Progenitor cell of endocrine pancreas (in vitro differentiated cells): ENCODE measurements at regions not wholly inside any gene's neighbourhood (a gene's known extent, or its start where the extent isn't known, plus 50 kb on each side); places are given as distances from the start of the nearest gene placed in this dataset.

Experiments
- DNase-seq: peaks from one replicate; pipeline ENCODE4 v3.0.0; 2021; ENCODE audit warnings: low spot score; ENCODE audit not compliant: unreplicated experiment
- H3K27ac Mint-ChIP-seq: 2 replicates; pipeline ENCODE4 v1.8.0; 2021; ENCODE audit warnings: mild to moderate bottlenecking, moderate library complexity, mixed read lengths
- H3K27me3 Mint-ChIP-seq: 2 replicates; pipeline ENCODE4 v1.8.0; 2021; ENCODE audit warnings: mixed read lengths
- H3K36me3 Mint-ChIP-seq: 2 replicates; pipeline ENCODE4 v1.8.0; 2022; ENCODE audit warnings: mixed read lengths; ENCODE audit not compliant: insufficient read depth
- H3K4me1 Mint-ChIP-seq: 2 replicates; pipeline ENCODE4 v1.8.0; 2021; ENCODE audit warnings: low read depth, mixed read lengths
- H3K4me3 Mint-ChIP-seq: 2 replicates; pipeline ENCODE4 v1.8.0; 2021; ENCODE audit warnings: low read depth, mild to moderate bottlenecking, moderate library complexity, mixed read lengths
- H3K9me3 Mint-ChIP-seq: 2 replicates; pipeline ENCODE4 v1.8.0; 2021; ENCODE audit warnings: low read depth, mixed read lengths
- TF ChIP-seq, protein P1 (sequence below): fragments of 200-600 bp; sonication (generic); IDR thresholded peaks from one replicate; pipeline ENCODE4 v1.5.0; 2021; ENCODE audit warnings: antibody characterized with exemption, mild to moderate bottlenecking; ENCODE audit not compliant: unreplicated experiment

DNA sequence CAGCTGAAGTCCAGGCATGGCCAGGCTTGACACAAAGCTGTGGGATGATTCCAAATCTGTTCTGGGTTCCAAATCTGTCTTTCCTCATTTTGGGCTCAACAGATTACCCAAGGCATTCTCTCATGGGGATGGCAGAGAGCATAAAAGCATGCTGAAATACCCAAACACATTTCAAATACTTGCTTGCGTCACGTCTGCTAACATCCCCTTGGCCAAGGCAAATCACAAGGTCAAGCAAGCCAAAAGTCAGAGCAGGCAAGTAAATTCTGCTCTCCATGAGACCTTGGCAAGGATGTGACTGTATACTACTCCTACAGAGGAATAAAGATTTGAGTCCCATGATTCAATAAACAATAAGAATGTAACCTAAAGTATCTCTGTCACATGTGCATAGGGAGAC lies 306.7 kb downstream of the EPB41L4A start:
- Mint-ChIP-seq H3K27me3 (no peaks in the 10 kb centered on the region), H3K4me1 (peaks cover 12% of the 10 kb centered on the region), H3K36me3 (no peaks in the 10 kb centered on the region), H3K9me3 (no peaks in the 10 kb centered on the region), H3K4me3 (no peak overlapping the region), H3K27ac (no peak overlapping the region)
- TF ChIP-seq, protein P1, sequence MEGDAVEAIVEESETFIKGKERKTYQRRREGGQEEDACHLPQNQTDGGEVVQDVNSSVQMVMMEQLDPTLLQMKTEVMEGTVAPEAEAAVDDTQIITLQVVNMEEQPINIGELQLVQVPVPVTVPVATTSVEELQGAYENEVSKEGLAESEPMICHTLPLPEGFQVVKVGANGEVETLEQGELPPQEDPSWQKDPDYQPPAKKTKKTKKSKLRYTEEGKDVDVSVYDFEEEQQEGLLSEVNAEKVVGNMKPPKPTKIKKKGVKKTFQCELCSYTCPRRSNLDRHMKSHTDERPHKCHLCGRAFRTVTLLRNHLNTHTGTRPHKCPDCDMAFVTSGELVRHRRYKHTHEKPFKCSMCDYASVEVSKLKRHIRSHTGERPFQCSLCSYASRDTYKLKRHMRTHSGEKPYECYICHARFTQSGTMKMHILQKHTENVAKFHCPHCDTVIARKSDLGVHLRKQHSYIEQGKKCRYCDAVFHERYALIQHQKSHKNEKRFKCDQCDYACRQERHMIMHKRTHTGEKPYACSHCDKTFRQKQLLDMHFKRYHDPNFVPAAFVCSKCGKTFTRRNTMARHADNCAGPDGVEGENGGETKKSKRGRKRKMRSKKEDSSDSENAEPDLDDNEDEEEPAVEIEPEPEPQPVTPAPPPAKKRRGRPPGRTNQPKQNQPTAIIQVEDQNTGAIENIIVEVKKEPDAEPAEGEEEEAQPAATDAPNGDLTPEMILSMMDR = no peak
- DNase-seq = no peak

DNA sequence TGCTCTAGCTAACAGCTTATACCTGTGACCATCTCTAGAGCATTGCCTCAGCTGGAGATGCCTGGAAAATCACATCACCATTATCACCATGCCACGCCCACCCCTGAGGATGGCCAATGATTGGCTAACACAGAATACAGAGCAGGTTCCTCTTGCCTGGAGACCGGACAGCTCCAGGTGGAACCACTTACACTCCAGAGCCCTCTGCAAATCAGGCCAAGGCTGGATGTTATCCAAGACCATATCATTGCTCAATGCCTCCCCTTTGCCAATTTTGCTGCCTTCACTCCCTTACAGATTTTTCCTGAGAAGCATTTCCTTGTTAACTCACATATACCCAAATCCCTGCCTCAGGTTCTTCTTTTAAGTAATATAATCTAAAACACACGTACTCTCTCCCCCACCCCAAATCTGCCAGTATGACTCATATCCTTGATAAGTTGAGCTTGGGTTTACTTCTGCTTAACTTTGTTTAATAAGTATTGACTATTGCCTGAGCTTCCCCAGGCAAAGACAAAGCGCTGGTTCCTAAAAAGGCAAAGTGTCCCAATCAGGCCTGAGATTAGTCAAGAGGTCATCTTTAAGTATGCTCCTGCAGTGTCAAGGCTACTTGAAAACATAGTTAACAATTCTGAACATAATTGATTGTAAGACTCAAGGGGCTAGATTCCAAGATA lies 309.6 kb downstream of the EPB41L4A start:
- Mint-ChIP-seq H3K4me1 (peaks cover 10% of the 10 kb centered on the region), H3K27me3 (no peaks in the 10 kb centered on the region), H3K9me3 (no peaks in the 10 kb centered on the region), H3K27ac (no peak overlapping the region), H3K36me3 (no peaks in the 10 kb centered on the region), H3K4me3 (no peak overlapping the region)
- TF ChIP-seq, protein P1 = no peak
- no peak for DNase-seq

DNA sequence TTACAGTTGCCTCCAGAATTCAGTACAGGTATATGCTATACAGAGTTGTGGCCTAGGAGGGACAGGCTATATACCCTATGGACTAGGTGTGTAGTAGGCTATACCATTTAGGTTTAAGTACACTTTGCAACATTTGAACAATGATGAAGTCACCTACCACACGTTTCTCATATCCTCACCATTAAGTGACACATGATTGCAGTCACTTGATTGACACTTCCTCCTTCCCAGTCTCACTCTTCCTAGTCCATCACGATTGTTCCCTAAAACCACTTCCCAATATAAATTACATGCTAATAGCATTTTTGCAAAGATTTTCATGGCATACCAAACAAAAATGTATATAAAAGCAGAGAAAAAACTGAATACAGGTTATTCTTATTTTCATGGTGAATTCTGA lies 312.2 kb downstream of the EPB41L4A start:
- Mint-ChIP-seq H3K27me3 (no peaks in the 10 kb centered on the region), H3K27ac (no peak overlapping the region), H3K4me3 (no peak overlapping the region), H3K4me1 (peaks cover 7% of the 10 kb centered on the region), H3K36me3 (no peaks in the 10 kb centered on the region), H3K9me3 (no peaks in the 10 kb centered on the region)
- no peak for DNase-seq
- TF ChIP-seq, protein P1 = no peak

DNA sequence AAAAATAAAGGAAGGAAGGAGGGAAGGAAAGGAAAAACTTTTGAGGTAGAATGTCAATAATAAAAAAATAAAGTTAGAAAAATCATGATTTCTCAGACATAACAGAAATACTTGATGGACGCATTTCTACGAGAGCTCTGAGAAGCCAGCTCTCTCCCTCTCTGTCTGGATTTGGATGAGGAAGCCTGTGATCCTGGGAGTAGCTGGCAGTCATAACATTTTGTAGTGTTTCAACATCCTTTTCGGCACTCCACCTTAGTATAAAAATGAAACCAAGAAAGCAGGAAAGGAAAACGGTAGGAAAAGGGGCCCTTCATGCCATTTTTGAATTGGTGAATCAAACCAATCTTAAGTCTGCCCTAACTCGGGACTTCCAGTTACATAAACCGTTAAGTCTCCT lies 321.3 kb downstream of the EPB41L4A start:
- DNase-seq = no peak
- TF ChIP-seq, protein P1 = no peak
- H3K4me1 Mint-ChIP-seq = no peaks in the 10 kb centered on the region
- peaks cover 10% of the 10 kb centered on the region for H3K9me3 Mint-ChIP-seq
- no peaks in the 10 kb centered on the region for H3K36me3 Mint-ChIP-seq
- no peak overlapping the region for H3K4me3 Mint-ChIP-seq
- no peaks in the 10 kb centered on the region for H3K27me3 Mint-ChIP-seq
- no peak overlapping the region for H3K27ac Mint-ChIP-seq

DNA sequence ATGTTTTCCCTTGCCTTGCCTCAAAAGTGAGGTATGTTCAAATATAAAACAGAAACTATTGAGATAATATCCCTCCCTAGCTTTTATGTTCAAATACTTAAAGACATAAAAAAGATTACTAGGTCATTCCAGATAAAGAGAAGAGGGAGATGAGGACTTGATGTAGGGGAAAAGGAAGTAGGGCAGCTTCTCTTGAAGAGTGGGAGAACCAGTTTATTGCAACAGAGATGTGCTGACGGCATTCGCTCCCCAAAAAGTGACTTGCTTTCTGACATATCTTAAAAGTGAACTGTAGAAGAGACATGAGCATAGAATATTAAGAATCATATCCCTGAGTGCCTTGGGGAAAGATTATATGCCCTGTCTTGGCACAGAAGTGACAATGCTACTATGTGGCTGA lies 330.2 kb upstream of the NREP start:
- no peaks in the 10 kb centered on the region for H3K36me3 Mint-ChIP-seq
- H3K4me3 Mint-ChIP-seq = no peak overlapping the region
- peaks cover 2% of the 10 kb centered on the region for H3K4me1 Mint-ChIP-seq
- peaks cover 3% of the 10 kb centered on the region for H3K9me3 Mint-ChIP-seq
- DNase-seq = no peak
- H3K27ac Mint-ChIP-seq = no peak overlapping the region
- TF ChIP-seq, protein P1 = no peak
- H3K27me3 Mint-ChIP-seq = no peaks in the 10 kb centered on the region
